ENCODE measurements at regions not wholly inside any gene's neighbourhood (a gene's known extent, or its start where the extent isn't known, plus 50 kb on each side); places are given as distances from the start of the nearest gene placed in this dataset.

DNA sequence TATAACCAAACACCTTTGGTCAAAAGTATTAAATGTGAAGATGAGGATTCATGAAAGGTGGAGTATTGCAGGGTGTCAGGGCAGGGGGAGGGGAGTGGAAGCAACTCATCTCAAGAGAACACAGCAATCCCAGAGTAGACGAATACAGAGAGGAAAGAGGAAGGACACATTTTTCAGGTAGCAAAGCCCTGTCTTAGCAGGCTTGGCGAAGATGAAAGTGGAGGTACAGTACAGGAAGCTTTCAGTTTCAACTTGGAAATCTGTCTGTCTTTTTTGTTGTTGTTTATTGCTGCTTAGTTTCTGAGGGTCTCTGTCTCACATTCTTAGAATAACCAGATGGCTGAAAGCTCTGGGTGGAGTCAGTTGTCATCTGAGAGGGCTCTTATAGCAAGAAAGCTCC is 80.8 kb upstream of the GPR149 start:
- TF ChIP-seq, protein P1, sequence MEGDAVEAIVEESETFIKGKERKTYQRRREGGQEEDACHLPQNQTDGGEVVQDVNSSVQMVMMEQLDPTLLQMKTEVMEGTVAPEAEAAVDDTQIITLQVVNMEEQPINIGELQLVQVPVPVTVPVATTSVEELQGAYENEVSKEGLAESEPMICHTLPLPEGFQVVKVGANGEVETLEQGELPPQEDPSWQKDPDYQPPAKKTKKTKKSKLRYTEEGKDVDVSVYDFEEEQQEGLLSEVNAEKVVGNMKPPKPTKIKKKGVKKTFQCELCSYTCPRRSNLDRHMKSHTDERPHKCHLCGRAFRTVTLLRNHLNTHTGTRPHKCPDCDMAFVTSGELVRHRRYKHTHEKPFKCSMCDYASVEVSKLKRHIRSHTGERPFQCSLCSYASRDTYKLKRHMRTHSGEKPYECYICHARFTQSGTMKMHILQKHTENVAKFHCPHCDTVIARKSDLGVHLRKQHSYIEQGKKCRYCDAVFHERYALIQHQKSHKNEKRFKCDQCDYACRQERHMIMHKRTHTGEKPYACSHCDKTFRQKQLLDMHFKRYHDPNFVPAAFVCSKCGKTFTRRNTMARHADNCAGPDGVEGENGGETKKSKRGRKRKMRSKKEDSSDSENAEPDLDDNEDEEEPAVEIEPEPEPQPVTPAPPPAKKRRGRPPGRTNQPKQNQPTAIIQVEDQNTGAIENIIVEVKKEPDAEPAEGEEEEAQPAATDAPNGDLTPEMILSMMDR (IDR thresholded peaks at IDR 0.05), result no peak
- TF ChIP-seq POLR2A (IDR thresholded peaks at IDR 0.05), result no peak

Measured in thyroid gland (tissue), 4 donors.